PC-9 (cell line): ENCODE measurements at regions not wholly inside any gene's neighbourhood (a gene's known extent, or its start where the extent isn't known, plus 50 kb on each side); places are given as distances from the start of the nearest gene placed in this dataset.

Experiments
- BruUV-seq: library from RNA; stranded (reverse); fragments of 400-500 nt; replicated peaks from 2 replicates; lab custom pipeline; 2021; lab: Mats Ljungman, UMichigan
- CTCF ChIA-PET: fragments of 300-600 bp; sonication (Branson Sonifier 250); formaldehyde crosslinking; loops from one replicate; lab custom pipeline; 2022; ENCODE audit warnings: antibody characterized with exemption; lab: Charles Lee
- POLR2A ChIA-PET: fragments of 300-600 bp; sonication (Branson Sonifier 250); formaldehyde crosslinking; loops from one replicate; lab custom pipeline; 2022; ENCODE audit warnings: antibody characterized with exemption; ENCODE audit not compliant: unreplicated experiment; lab: Charles Lee
- DNase-seq, 2 experiments: peaks; one replicate each; pipeline versions ENCODE4 v3.0.0 to v3.0.0-alpha.2; 2015 to 2022; ENCODE audit warnings: mixed read lengths in 1 of 2
- H2AFZ ChIP-seq: fragments of 200-600 bp; sonication (generic); 2 replicates; pipeline ENCODE4 v1.8.1; 2017; ENCODE audit warnings: antibody characterized with exemption
- H3F3A ChIP-seq: fragments of 200-600 bp; sonication (generic); 2 replicates; pipeline ENCODE4 v1.8.1; 2017; ENCODE audit warnings: antibody characterized with exemption, mild to moderate bottlenecking, low read depth; ENCODE audit not compliant: insufficient read depth
- H3K27ac ChIP-seq: fragments of 200-600 bp; sonication (generic); 2 replicates; pipeline ENCODE4 v1.6.1; 2016; ENCODE audit warnings: mixed run types
- H3K27me3 ChIP-seq: fragments of 200-600 bp; sonication (generic); 2 replicates; pipeline ENCODE4 v1.6.1; 2016; ENCODE audit warnings: low read depth, mixed run types; ENCODE audit not compliant: insufficient read depth
- H3K36me3 ChIP-seq: fragments of 200-600 bp; sonication (generic); 2 replicates; pipeline ENCODE4 v1.6.1; 2016; ENCODE audit warnings: low read depth, mixed run types
- H3K4me1 ChIP-seq: fragments of 200-600 bp; sonication (generic); replicated peaks from 2 replicates; pipeline ENCODE4 v1.6.1; 2016; ENCODE audit warnings: mixed run types; ENCODE audit not compliant: insufficient read depth
- H3K4me2 ChIP-seq: fragments of 200-600 bp; sonication (generic); 2 replicates; pipeline ENCODE4 v1.6.1; 2017; ENCODE audit warnings: mixed run types
- H3K4me3 ChIP-seq: fragments of 200-600 bp; sonication (generic); 2 replicates; pipeline ENCODE4 v1.6.1; 2016; ENCODE audit warnings: mixed run types
- H3K79me2 ChIP-seq: fragments of 200-600 bp; sonication (generic); 2 replicates; pipeline ENCODE4 v1.6.1; 2017; ENCODE audit warnings: low read depth, mixed run types
- H3K9me2 ChIP-seq: fragments of 200-600 bp; sonication (generic); 2 replicates; pipeline ENCODE4 v1.8.1; 2017; ENCODE audit warnings: mild to moderate bottlenecking; ENCODE audit not compliant: insufficient read depth
- H3K9me3 ChIP-seq: fragments of 200-600 bp; sonication (generic); 2 replicates; pipeline ENCODE4 v1.8.1; 2016; ENCODE audit warnings: low read depth; ENCODE audit not compliant: insufficient read depth
- H4K20me1 ChIP-seq: fragments of 200-600 bp; sonication (generic); 2 replicates; pipeline ENCODE4 v1.8.1; 2017; ENCODE audit not compliant: insufficient read depth
- CTCF ChIP-seq: fragments of 200-600 bp; sonication (generic); conservative IDR thresholded peaks from 2 replicates; pipeline ENCODE4 v1.6.1; 2017; ENCODE audit warnings: mixed run types, antibody characterized with exemption, mild to moderate bottlenecking, moderate library complexity
- EZH2 ChIP-seq: fragments of 200-600 bp; sonication (generic); IDR thresholded peaks from 2 replicates; pipeline ENCODE4 v1.8.0; 2017; ENCODE audit warnings: antibody characterized with exemption, low read depth
- intact Hi-C: fragments of 100-400 bp; cut with micrococcal nuclease; formaldehyde crosslinking; loops from one replicate; pipeline ENCODE4 v1.10.0; 2022; ENCODE audit not compliant: unreplicated experiment

DNA sequence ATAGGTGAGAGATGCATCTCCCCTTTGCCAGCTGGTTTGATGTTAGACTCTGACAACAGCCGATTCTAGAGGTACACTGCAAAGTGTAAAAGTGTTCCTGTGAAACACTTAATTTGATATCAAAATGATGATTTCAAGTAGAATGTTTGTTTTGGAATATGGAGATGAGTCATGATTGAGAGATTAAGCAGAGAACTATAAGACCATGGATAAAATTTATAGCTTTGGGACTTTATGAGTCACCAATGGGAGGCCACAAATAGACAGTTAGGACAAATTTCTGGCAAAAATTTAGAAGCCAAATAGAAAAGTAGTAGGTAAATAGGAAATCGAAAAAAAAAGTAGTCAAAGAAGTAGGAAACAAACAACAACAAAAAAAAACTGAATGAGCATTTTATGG lies 672.5 kb downstream of the NSUN3 start:
- H3K36me3 ChIP-seq: no peaks in the 10 kb centered on the region
- no peak overlapping the region for H3K27ac ChIP-seq
- no peak for DNase-seq
- peaks cover 3% of the 10 kb centered on the region; the same call in 1 of the 2 replicates for H3K9me2 ChIP-seq
- no peaks in the 10 kb centered on the region for H3F3A ChIP-seq
- CTCF ChIA-PET: no interaction called here
- no peaks in the 10 kb centered on the region for H3K27me3 ChIP-seq
- H3K9me3 ChIP-seq: no peaks in the 10 kb centered on the region
- TF ChIP-seq CTCF: no peak
- no peak for TF ChIP-seq EZH2
- BruUV-seq: no TSS peak
- H3K4me1 ChIP-seq: no peaks in the 10 kb centered on the region
- no peak overlapping the region for H2AFZ ChIP-seq
- no peaks in the 10 kb centered on the region for H3K79me2 ChIP-seq
- no peak overlapping the region for H3K4me3 ChIP-seq
- POLR2A ChIA-PET: no interaction called here
- intact Hi-C loops: no loop called here
- H4K20me1 ChIP-seq: no peaks in the 10 kb centered on the region
- H3K4me2 ChIP-seq: no peak overlapping the region

GRCh38 chr3:94737116-94737515 lies 674.3 kb downstream of the NSUN3 start:
- no peak for DNase-seq
- no TSS peak for BruUV-seq
- no peak for TF ChIP-seq EZH2
- TF ChIP-seq CTCF: no peak
- Histone ChIP-seq H3K9me3 (no peaks in the 10 kb centered on the region), H3K27ac (no peak overlapping the region), H3K4me2 (no peak overlapping the region), H3K4me3 (no peak overlapping the region), H4K20me1 (no peaks in the 10 kb centered on the region), H3F3A (no peaks in the 10 kb centered on the region), H3K27me3 (no peaks in the 10 kb centered on the region), H3K4me1 (no peaks in the 10 kb centered on the region), H3K9me2 (peaks cover 3% of the 10 kb centered on the region), H3K36me3 (no peaks in the 10 kb centered on the region), H2AFZ (no peak overlapping the region), H3K79me2 (no peaks in the 10 kb centered on the region)
- CTCF ChIA-PET: no interaction called here
- POLR2A ChIA-PET: no interaction called here
- intact Hi-C loops: no loop called here

DNA sequence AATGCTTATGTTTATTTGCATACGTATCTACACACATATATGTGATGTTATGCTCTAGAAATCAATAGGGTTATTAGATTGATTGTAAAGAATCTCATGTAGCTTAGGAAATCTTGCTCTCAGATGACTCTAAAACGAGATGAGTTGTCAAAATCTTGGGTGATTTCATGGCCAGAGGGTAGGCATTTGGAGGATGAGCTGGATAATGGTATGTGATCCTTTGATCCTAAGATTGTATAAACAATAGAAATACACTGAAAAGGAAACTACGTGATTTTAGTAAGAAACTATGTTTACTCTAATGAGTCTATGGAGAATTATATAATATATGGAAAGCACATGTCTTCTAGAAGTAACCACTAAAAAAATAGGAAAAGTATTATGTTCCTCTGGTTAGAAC lies 676.6 kb downstream of the NSUN3 start:
- intact Hi-C loops: no loop called here
- no peaks in the 10 kb centered on the region for H3F3A ChIP-seq
- H3K4me1 ChIP-seq: no peaks in the 10 kb centered on the region
- H4K20me1 ChIP-seq: no peaks in the 10 kb centered on the region
- no peak overlapping the region for H2AFZ ChIP-seq
- ChIA-PET POLR2A (no interaction called here), CTCF (no interaction called here)
- no peak for DNase-seq
- BruUV-seq: no TSS peak
- H3K27ac ChIP-seq: no peak overlapping the region
- H3K4me3 ChIP-seq: no peak overlapping the region
- H3K9me3 ChIP-seq: no peaks in the 10 kb centered on the region
- TF ChIP-seq CTCF (no peak), EZH2 (no peak)
- no peaks in the 10 kb centered on the region for H3K27me3 ChIP-seq
- no peaks in the 10 kb centered on the region for H3K36me3 ChIP-seq
- H3K9me2 ChIP-seq: peaks cover 3% of the 10 kb centered on the region
- no peaks in the 10 kb centered on the region for H3K79me2 ChIP-seq
- H3K4me2 ChIP-seq: no peak overlapping the region
